ENCODE measurements at regions not wholly inside any gene's neighbourhood (a gene's known extent, or its start where the extent isn't known, plus 50 kb on each side); places are given as distances from the start of the nearest gene placed in this dataset.

DNA sequence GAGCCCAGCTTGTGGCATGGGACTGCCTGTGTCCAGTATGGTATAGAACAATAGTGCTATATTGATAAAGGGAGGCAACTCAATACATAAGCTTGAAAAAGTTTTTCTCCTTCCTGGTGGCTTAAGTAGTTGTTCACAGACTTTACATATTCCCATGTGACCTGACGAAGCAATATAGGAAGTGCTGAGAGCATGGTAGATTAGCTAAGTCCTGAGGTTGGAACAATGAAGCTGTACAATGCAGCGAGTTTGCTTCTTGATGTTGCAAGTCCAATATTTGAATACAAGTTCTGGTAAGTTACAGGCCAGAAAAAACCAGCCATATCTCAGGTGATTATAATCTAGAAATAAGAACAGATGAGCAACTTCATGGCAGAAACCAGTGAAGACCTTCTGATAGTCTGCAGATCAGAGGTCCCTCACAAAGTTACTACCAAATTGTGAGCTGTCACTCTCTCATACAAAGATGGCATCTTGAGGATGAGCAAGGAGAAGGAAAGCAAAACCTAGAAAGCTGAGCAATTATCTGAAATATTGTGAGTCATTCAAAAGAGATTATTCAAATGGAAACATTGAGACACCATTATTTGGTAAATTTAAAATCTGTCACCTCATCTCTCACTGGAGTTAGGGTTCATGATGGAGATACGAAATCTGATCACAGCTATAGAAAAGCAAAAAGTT, 72.9 kb upstream of the BTG1 start:
- TF ChIP-seq, protein P1, sequence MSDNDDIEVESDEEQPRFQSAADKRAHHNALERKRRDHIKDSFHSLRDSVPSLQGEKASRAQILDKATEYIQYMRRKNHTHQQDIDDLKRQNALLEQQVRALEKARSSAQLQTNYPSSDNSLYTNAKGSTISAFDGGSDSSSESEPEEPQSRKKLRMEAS (IDR thresholded peaks at IDR 0.05; ENCODE audit: low read depth): no peak
- TF ChIP-seq MXI1 (IDR thresholded peaks at IDR 0.05; ENCODE audit: low read depth, low read length): no peak
- TF ChIP-seq, protein P2, sequence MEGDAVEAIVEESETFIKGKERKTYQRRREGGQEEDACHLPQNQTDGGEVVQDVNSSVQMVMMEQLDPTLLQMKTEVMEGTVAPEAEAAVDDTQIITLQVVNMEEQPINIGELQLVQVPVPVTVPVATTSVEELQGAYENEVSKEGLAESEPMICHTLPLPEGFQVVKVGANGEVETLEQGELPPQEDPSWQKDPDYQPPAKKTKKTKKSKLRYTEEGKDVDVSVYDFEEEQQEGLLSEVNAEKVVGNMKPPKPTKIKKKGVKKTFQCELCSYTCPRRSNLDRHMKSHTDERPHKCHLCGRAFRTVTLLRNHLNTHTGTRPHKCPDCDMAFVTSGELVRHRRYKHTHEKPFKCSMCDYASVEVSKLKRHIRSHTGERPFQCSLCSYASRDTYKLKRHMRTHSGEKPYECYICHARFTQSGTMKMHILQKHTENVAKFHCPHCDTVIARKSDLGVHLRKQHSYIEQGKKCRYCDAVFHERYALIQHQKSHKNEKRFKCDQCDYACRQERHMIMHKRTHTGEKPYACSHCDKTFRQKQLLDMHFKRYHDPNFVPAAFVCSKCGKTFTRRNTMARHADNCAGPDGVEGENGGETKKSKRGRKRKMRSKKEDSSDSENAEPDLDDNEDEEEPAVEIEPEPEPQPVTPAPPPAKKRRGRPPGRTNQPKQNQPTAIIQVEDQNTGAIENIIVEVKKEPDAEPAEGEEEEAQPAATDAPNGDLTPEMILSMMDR (IDR thresholded peaks at IDR 0.05): no peak
- TF ChIP-seq, protein P3, sequence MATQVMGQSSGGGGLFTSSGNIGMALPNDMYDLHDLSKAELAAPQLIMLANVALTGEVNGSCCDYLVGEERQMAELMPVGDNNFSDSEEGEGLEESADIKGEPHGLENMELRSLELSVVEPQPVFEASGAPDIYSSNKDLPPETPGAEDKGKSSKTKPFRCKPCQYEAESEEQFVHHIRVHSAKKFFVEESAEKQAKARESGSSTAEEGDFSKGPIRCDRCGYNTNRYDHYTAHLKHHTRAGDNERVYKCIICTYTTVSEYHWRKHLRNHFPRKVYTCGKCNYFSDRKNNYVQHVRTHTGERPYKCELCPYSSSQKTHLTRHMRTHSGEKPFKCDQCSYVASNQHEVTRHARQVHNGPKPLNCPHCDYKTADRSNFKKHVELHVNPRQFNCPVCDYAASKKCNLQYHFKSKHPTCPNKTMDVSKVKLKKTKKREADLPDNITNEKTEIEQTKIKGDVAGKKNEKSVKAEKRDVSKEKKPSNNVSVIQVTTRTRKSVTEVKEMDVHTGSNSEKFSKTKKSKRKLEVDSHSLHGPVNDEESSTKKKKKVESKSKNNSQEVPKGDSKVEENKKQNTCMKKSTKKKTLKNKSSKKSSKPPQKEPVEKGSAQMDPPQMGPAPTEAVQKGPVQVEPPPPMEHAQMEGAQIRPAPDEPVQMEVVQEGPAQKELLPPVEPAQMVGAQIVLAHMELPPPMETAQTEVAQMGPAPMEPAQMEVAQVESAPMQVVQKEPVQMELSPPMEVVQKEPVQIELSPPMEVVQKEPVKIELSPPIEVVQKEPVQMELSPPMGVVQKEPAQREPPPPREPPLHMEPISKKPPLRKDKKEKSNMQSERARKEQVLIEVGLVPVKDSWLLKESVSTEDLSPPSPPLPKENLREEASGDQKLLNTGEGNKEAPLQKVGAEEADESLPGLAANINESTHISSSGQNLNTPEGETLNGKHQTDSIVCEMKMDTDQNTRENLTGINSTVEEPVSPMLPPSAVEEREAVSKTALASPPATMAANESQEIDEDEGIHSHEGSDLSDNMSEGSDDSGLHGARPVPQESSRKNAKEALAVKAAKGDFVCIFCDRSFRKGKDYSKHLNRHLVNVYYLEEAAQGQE (IDR thresholded peaks at IDR 0.05; ENCODE audit: low read depth, low read length): no peak
- TF ChIP-seq RAD21 (IDR thresholded peaks at IDR 0.05; ENCODE audit: low read length): no peak
- TF ChIP-seq, protein P4, sequence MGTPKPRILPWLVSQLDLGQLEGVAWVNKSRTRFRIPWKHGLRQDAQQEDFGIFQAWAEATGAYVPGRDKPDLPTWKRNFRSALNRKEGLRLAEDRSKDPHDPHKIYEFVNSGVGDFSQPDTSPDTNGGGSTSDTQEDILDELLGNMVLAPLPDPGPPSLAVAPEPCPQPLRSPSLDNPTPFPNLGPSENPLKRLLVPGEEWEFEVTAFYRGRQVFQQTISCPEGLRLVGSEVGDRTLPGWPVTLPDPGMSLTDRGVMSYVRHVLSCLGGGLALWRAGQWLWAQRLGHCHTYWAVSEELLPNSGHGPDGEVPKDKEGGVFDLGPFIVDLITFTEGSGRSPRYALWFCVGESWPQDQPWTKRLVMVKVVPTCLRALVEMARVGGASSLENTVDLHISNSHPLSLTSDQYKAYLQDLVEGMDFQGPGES (IDR thresholded peaks at IDR 0.05; ENCODE audit: low read depth, low read length): no peak
- TF ChIP-seq TAF1 (IDR thresholded peaks at IDR 0.05; ENCODE audit: borderline replicate concordance, low read depth, low read length): no peak
- no peak for TF ChIP-seq POLR2AphosphoS5 (IDR thresholded peaks at IDR 0.05; ENCODE audit: low read depth, low read length)
